Upper lobe of left lung (tissue), 4 donors: ENCODE measurements at regions not wholly inside any gene's neighbourhood (a gene's known extent, or its start where the extent isn't known, plus 50 kb on each side); places are given as distances from the start of the nearest gene placed in this dataset.
"Not testable (repeated sequence)": the region's sequence is repeated elsewhere in the genome, so short reads cannot be mapped to it uniquely, and the experiment has no call there.

ENCODE experiments used
- CTCF ChIP-seq, 6 experiments: fragments of 450-650 bp in 4 of 6; fragments of 200-600 bp in 2 of 6; sonication (generic) in 2 of 6; IDR thresholded peaks; one replicate each; pipeline ENCODE4 v1.5.1; 2016 to 2019; ENCODE audit warnings: antibody characterized with exemption in 6 of 6
- EP300 ChIP-seq, 4 donors: sonication (generic); formaldehyde crosslinking; IDR thresholded peaks; one replicate each; pipeline ENCODE4 v1.5.1; 2017; ENCODE audit warnings: antibody characterized with exemption in 4 of 4, control low read depth in 2 of 4
- POLR2A ChIP-seq, 4 donors: fragments of 450-650 bp; IDR thresholded peaks; one replicate each; pipeline ENCODE4 v1.5.1; 2016 to 2017; ENCODE audit warnings: antibody characterized with exemption in 4 of 4, mild to moderate bottlenecking in 2 of 4

DNA sequence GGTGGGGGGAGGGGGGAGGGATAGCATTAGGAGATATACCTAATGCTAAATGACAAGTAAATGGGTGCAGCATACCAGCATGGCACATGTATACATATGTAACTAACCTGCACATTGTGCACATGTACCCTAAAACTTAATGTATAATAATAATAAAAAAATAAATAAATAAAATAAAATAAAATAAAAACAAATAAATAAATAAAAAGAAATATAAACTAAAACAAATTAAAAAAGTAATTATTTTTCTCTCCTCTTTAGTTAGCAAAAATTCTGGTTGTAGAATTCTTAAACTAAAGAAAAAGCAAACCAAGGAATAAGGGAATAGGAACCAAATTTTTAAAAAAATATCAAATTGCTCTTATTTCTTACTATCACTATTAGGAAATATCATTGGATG lies 267.3 kb downstream of the CCER1 start:
- TF ChIP-seq CTCF, EP300, POLR2A (IDR thresholded peaks at IDR 0.05): not testable (repeated sequence)
